PC-3 (cell line): ENCODE measurements at regions not wholly inside any gene's neighbourhood (a gene's known extent, or its start where the extent isn't known, plus 50 kb on each side); places are given as distances from the start of the nearest gene placed in this dataset.

Experiments
- ATAC-seq: fragments of 200-7000 bp; cut with Tn5 transposase; 2 replicates; pipeline ENCODE4 v1.9.1; 2020; ENCODE audit warnings: mild to moderate bottlenecking, moderate library complexity
- BruUV-seq: library from RNA; stranded (reverse); fragments of 400-500 nt; replicated peaks from 2 replicates; lab custom pipeline; 2021; lab: Mats Ljungman, UMichigan
- CTCF ChIA-PET: fragments of 300-600 bp; sonication (Branson Sonifier 250); formaldehyde crosslinking; loops from one replicate; lab custom pipeline; 2022; ENCODE audit warnings: antibody characterized with exemption; lab: Charles Lee
- POLR2A ChIA-PET: fragments of 300-600 bp; sonication (Branson Sonifier 250); formaldehyde crosslinking; loops from one replicate; lab custom pipeline; 2022; ENCODE audit warnings: antibody characterized with exemption; ENCODE audit not compliant: unreplicated experiment; lab: Charles Lee
- DNase-seq: peaks from one replicate; pipeline ENCODE4 v3.0.0-alpha.2; 2015
- H2AFZ ChIP-seq: fragments of 300-600 bp; sonication (generic); 2 replicates; pipeline ENCODE4 v1.6.0; 2016; ENCODE audit warnings: antibody characterized with exemption, low read length
- H3F3A ChIP-seq: fragments of 300-600 bp; sonication (generic); one replicate; pipeline ENCODE4 v1.6.0; 2017; ENCODE audit warnings: antibody characterized with exemption, low read length, control low read depth, mild to moderate bottlenecking; ENCODE audit not compliant: unreplicated experiment
- H3K27ac ChIP-seq: fragments of 300-600 bp; sonication (generic); 2 replicates; pipeline ENCODE4 v1.5.1; 2016; ENCODE audit warnings: mild to moderate bottlenecking, low read length
- H3K27me3 ChIP-seq: fragments of 300-600 bp; sonication (generic); 2 replicates; pipeline ENCODE4 v1.6.1; 2016; ENCODE audit warnings: low read length, mixed read lengths
- H3K36me3 ChIP-seq: fragments of 300-600 bp; sonication (generic); 2 replicates; pipeline ENCODE4 v1.6.1; 2016; ENCODE audit warnings: low read depth, mixed run types, low read length, mixed read lengths
- H3K4me1 ChIP-seq: fragments of 300-600 bp; sonication (generic); 2 replicates; pipeline ENCODE4 v1.5.1; 2016; ENCODE audit warnings: low read length; ENCODE audit not compliant: insufficient read depth
- H3K4me2 ChIP-seq: fragments of 300-600 bp; sonication (generic); 2 replicates; pipeline ENCODE4 v1.6.0; 2016; ENCODE audit warnings: low read length
- H3K4me3 ChIP-seq: fragments of 300-600 bp; sonication (generic); 2 replicates; pipeline ENCODE4 v1.5.1; 2016; ENCODE audit warnings: mild to moderate bottlenecking, low read length, mixed read lengths
- H3K79me2 ChIP-seq: fragments of 300-600 bp; sonication (generic); 2 replicates; pipeline ENCODE4 v1.6.1; 2017; ENCODE audit warnings: low read length, mixed read lengths
- H3K9ac ChIP-seq: fragments of 300-600 bp; sonication (generic); 2 replicates; pipeline ENCODE4 v1.6.0; 2016; ENCODE audit warnings: mild to moderate bottlenecking, low read length
- H3K9me2 ChIP-seq: fragments of 300-600 bp; sonication (generic); replicated peaks from 2 replicates; pipeline ENCODE4 v1.6.1; 2016; ENCODE audit warnings: mixed run types, low read length, mixed read lengths
- H3K9me3 ChIP-seq: fragments of 300-600 bp; sonication (generic); 2 replicates; pipeline ENCODE4 v1.6.1; 2016; ENCODE audit warnings: low read length, mixed read lengths
- H4K20me1 ChIP-seq: fragments of 300-600 bp; sonication (generic); 2 replicates; pipeline ENCODE4 v1.6.1; 2016; ENCODE audit warnings: low read length, mixed read lengths
- CTCF ChIP-seq: fragments of 300-600 bp; sonication (generic); conservative IDR thresholded peaks from 2 replicates; pipeline ENCODE4 v1.5.1; 2017; ENCODE audit warnings: antibody characterized with exemption, low read depth, mild to moderate bottlenecking, low read length
- EZH2 ChIP-seq: fragments of 300-600 bp; sonication (generic); IDR thresholded peaks from one replicate; pipeline ENCODE4 v1.6.1; 2017; ENCODE audit warnings: antibody characterized with exemption, mild to moderate bottlenecking, low read length; ENCODE audit not compliant: unreplicated experiment
- EZH2phosphoT487 ChIP-seq: fragments of 300-600 bp; sonication (generic); IDR thresholded peaks from 2 replicates; pipeline ENCODE4 v1.6.1; 2018; ENCODE audit warnings: mild to moderate bottlenecking, antibody characterized with exemption, low read length, borderline replicate concordance
- intact Hi-C: fragments of 100-400 bp; cut with micrococcal nuclease; formaldehyde crosslinking; loops from 2 replicates; pipeline ENCODE4 v1.9.0; 2023

- ChIA-PET POLR2A (no interaction called here), CTCF (no interaction called here)
- ATAC-seq, result peak; percentile 80
- Histone ChIP-seq H4K20me1 (no peaks in the 10 kb centered on the region), H3K27ac (peak overlapping the region; percentile 55), H3K9me3 (no peaks in the 10 kb centered on the region), H3K9ac (no peak overlapping the region; the same call in 1 of the 2 replicates), H2AFZ (peak overlapping the region; percentile 36; the same call in 1 of the 2 replicates), H3K36me3 (no peaks in the 10 kb centered on the region), H3K4me2 (no peak overlapping the region; the same call in 1 of the 2 replicates), H3K27me3 (no peaks in the 10 kb centered on the region), H3K79me2 (no peaks in the 10 kb centered on the region), H3K4me1 (peaks cover 18% of the 10 kb centered on the region), H3F3A (no peaks in the 10 kb centered on the region), H3K4me3 (no peak overlapping the region), H3K9me2 (no peaks in the 10 kb centered on the region)
- peak; percentile 79 for DNase-seq
- TF ChIP-seq EZH2 (no peak), EZH2phosphoT487 (no peak), CTCF (no peak)
- BruUV-seq, result no TSS peak
- intact Hi-C loops, result loop anchor here (10.0 kb wide), 1 partner anchor 198 kb away; no protein-coding TSS in a partner anchor
Measured at GRCh38 chr21:28436286-28436932, 556.3 kb downstream of the LTN1 start.

- POLR2A ChIA-PET, result no interaction called here
- Histone ChIP-seq H3K9me3 (no peaks in the 10 kb centered on the region), H3K79me2 (no peaks in the 10 kb centered on the region), H3F3A (no peaks in the 10 kb centered on the region), H3K4me2 (no peak overlapping the region), H3K9me2 (no peaks in the 10 kb centered on the region), H4K20me1 (no peaks in the 10 kb centered on the region), H3K4me3 (no peak overlapping the region), H3K36me3 (no peaks in the 10 kb centered on the region), H3K4me1 (peaks cover 29% of the 10 kb centered on the region), H3K27me3 (no peaks in the 10 kb centered on the region), H2AFZ (no peak overlapping the region), H3K9ac (no peak overlapping the region), H3K27ac (peak overlapping the region; percentile 5; the same call in 1 of the 2 replicates)
- no peak for TF ChIP-seq EZH2phosphoT487
- no peak for TF ChIP-seq EZH2
- no peak for TF ChIP-seq CTCF
- no TSS peak for BruUV-seq
- ATAC-seq (no peak), DNase-seq (peak; percentile 34)
- intact Hi-C loops, result loop anchor here (10.0 kb wide), 1 partner anchor 203 kb away; no protein-coding TSS in a partner anchor
- CTCF ChIA-PET, result no interaction called here
Measured at GRCh38 chr21:28431527-28432200, 561.0 kb downstream of the LTN1 start.

- no peak overlapping the region for H2AFZ ChIP-seq
- no peak overlapping the region for H3K9ac ChIP-seq
- intact Hi-C loops, result loop anchor here (10.0 kb wide), 1 partner anchor 204 kb away; no protein-coding TSS in a partner anchor
- peaks cover 25% of the 10 kb centered on the region for H3K4me1 ChIP-seq
- no peaks in the 10 kb centered on the region for H3K9me2 ChIP-seq
- H3K4me3 ChIP-seq, result no peak overlapping the region
- no peak overlapping the region for H3K27ac ChIP-seq
- H3K36me3 ChIP-seq, result no peaks in the 10 kb centered on the region
- TF ChIP-seq CTCF (no peak), EZH2 (no peak), EZH2phosphoT487 (no peak)
- ChIA-PET CTCF (no interaction called here), POLR2A (no interaction called here)
- H3K9me3 ChIP-seq, result no peaks in the 10 kb centered on the region
- no peaks in the 10 kb centered on the region for H3K27me3 ChIP-seq
- ATAC-seq (no peak), DNase-seq (peak; percentile 32)
- BruUV-seq, result no TSS peak
- no peaks in the 10 kb centered on the region for H3K79me2 ChIP-seq
- H3K4me2 ChIP-seq, result no peak overlapping the region
- H4K20me1 ChIP-seq, result no peaks in the 10 kb centered on the region
- H3F3A ChIP-seq, result no peaks in the 10 kb centered on the region
Measured at GRCh38 chr21:28431022-28431421, 561.7 kb downstream of the LTN1 start.
